Neural progenitor cell (in vitro differentiated cells): ENCODE measurements at regions not wholly inside any gene's neighbourhood (a gene's known extent, or its start where the extent isn't known, plus 50 kb on each side); places are given as distances from the start of the nearest gene placed in this dataset.
"Not testable (repeated sequence)": the region's sequence is repeated elsewhere in the genome, so short reads cannot be mapped to it uniquely, and the experiment has no call there.

Source experiments
- CTCF ChIP-seq: fragments of 200-600 bp; sonication (generic); IDR thresholded peaks from 2 replicates; pipeline ENCODE4 v1.5.1; 2017; ENCODE audit warnings: antibody characterized with exemption, mild to moderate bottlenecking
- EZH2 ChIP-seq: fragments of 200-600 bp; sonication (generic); IDR thresholded peaks from 2 replicates; pipeline ENCODE4 v1.6.1; 2017; ENCODE audit warnings: antibody characterized with exemption, mild to moderate bottlenecking, moderate library complexity
- EZH2phosphoT487 ChIP-seq: fragments of 200-600 bp; sonication (generic); IDR thresholded peaks from 2 replicates; pipeline ENCODE4 v1.6.1; 2017; ENCODE audit warnings: antibody characterized with exemption

GRCh38 chr1:67902546-67903223 lies 69.4 kb upstream of the GNG12 start:
- not testable (repeated sequence) for TF ChIP-seq CTCF, EZH2, EZH2phosphoT487
